Stimulated activated CD4-positive, alpha-beta T cell treated with anti-CD3 and anti-CD28 coated beads, Interleukin-2, amount 100 ng/mL, for 4 hours (primary cell): ENCODE measurements at regions not wholly inside any gene's neighbourhood (a gene's known extent, or its start where the extent isn't known, plus 50 kb on each side); places are given as distances from the start of the nearest gene placed in this dataset.

Source experiments
- DNase-seq: peaks from one replicate; pipeline ENCODE4 v3.0.0-alpha.2; 2020; ENCODE audit warnings: low read depth

DNA sequence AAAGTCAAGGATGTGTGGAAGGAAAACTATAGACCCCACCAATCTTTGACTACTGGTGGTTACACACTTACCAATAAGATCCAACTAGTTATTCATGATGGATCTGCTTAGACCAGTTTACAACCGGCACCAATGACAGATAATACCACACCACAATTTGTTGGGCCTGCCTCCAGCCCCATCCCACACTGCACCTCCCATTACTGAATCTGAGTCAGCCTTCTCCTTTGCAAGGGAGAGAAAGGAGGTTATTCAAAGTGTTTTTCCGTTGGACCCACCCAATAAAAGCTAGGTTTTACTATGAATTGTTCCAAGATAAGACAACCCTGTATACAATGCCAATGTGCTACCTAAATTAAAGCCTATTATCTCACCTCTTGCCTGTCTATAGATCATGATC, 453.5 kb downstream of the MTRR start:
- no peak for DNase-seq

DNA sequence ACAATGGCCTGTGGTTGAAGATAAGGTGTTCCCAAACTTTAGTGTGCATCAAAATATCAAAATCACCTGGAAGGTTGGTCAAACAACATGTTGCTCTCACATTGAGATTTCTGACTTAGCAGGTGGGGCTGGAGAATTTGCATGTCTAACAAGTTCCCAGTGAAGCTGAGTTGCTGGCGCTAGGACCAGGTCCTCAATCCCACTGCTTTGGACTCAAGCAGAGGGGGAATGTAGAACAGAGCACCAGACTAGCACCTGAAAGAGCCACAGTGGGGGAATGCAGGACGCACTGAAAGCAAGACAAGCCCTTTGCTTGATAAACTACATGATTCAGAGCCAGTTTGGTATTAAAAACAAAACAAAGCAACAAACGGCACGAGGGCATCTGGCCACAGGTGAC, 458.1 kb downstream of the MTRR start:
- DNase-seq, result no peak

DNA sequence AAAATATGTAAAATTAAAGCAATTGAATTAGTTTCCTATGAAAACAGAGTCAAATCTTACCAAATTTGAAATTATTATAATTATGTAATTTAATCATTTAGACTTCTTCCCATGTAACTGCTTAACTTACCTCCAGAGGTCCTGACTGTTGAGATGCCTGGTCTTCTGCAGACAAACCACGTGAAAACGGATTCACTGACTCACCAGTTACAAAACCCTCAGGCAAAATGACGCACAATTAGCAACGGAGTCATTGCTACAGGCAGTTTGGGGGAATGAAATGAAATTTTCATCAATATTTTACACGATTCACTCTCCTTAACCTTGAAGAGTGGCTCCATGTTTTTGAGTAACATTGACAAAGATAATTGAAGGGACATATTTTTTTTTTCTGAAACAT, 460.8 kb downstream of the MTRR start:
- no peak for DNase-seq

- no peak for DNase-seq
Measured at GRCh38 chr5:8332666-8333445, 463.9 kb downstream of the MTRR start.

- DNase-seq, result no peak
Measured at GRCh38 chr5:8333485-8333884, 464.5 kb downstream of the MTRR start.

GRCh38 chr5:8333977-8334376, 465.0 kb downstream of the MTRR start:
- DNase-seq, result no peak

- no peak for DNase-seq
Measured at GRCh38 chr5:8340261-8340660, 471.3 kb downstream of the MTRR start.

DNA sequence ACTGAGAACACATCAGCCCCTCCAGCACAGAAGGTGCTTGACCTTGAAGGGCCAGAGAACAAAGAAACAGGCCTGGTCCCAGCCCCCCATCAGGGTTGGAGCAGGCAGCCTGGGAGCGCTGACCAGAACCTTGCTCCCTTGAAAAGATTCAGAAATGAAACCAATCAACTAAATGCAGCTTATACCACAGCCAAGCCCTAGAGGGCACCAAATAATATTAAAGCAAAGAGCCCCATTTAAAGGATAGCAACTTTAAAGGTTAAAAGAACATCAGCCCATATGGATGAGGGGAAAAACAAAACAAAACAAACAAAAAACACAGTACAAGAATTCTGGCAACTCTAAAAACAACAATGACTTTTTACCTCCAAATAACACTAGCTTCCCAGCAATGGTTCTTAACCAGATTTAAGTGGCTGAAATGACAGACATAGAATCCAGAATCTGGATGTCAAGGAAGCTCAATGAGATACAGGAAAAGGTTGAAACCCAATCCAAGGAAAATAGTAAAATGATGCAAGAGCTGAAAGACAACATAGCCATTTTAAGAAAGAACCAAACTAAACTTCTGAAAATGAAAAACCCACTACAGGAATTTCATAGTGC, 471.9 kb downstream of the MTRR start:
- DNase-seq, result no peak

GRCh38 chr5:8341406-8341805, 472.5 kb downstream of the MTRR start:
- DNase-seq, result no peak

GRCh38 chr5:8347984-8348383, 479.0 kb downstream of the MTRR start:
- DNase-seq, result no peak

- DNase-seq, result no peak
Measured at GRCh38 chr5:8349855-8350254, 480.9 kb downstream of the MTRR start.

DNA sequence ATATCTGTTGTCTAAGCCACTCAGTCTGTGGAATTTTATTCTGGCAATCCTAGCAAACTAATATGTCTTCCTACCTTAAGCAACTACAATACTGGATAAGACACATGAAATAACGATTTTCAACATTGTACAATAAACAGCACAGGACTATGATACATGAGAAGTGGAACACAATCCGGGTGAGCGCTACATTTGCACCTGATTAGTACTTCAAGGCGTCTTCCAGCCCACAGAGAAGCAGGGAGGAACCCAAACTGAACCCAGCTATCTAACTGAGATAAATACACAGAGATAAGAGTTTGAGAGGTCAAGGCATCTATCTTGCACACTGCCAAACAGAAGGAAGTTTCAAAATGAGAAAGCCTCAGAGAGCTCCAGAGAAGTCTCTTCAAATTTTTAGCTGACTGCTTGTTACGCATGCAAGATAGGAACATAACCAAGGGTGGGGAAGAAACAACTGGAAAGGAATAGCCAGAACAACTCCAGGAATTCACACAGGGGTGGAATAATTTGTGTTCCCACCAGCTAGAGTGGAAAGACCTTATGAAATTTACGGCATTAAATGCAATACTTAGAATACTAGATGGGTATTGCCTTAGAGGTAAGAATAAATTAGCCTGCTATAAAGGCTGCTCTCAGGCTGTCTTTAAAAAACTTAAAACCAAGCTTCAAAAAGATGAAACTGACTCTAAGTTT, 481.8 kb downstream of the MTRR start:
- no peak for DNase-seq

GRCh38 chr5:8355981-8356380, 487.0 kb downstream of the MTRR start:
- DNase-seq, result no peak

DNA sequence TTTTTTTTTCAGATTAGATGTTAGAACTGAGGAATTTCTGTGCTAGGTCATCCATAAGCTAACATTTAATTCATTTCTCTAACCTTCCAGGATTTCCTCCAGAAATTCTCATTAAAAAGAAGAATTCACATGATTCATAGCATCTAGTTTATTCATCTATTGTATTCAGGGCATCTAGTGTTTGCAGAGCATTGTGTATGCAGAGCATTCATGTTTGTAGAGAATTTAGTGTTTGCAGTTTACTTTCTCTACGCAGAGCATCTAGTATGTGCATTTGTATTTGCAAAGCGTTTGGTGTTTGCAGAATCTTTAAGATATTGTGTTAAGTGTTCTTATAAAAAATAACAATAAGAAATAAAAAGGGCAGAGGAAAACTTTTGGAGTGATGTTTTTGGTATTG, 491.1 kb downstream of the MTRR start:
- no peak for DNase-seq

GRCh38 chr5:8362495-8362894, 493.5 kb downstream of the MTRR start:
- DNase-seq, result no peak

- DNase-seq, result no peak
Measured at GRCh38 chr5:8363138-8363537, 494.2 kb downstream of the MTRR start.

GRCh38 chr5:8366266-8366665, 497.3 kb downstream of the MTRR start:
- no peak for DNase-seq

GRCh38 chr5:8376478-8376877, 507.5 kb downstream of the MTRR start:
- no peak for DNase-seq

- DNase-seq, result no peak
Measured at GRCh38 chr5:8381972-8382371, 513.0 kb downstream of the MTRR start.

- DNase-seq, result no peak
Measured at GRCh38 chr5:8382456-8382855, 513.5 kb downstream of the MTRR start.

DNA sequence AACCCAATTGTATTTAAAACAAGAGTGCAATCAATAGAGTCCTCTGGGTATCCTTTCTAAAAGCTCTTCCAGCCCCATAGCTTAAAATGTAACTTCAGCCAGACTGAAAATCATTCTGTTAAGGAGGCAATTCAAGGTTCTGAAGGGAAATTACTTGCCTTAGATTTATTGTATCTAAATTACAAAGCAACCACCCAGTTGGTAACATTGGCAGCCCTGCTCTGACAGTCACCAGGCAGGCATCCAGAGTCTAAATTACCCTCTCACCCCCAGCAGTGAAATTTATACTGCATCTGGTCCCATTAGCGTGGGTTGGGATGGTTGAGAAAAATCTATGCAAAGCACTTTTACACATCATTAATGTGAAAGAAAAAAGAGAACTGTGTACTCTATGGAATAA, 514.7 kb downstream of the MTRR start:
- no peak for DNase-seq

GRCh38 chr5:8386719-8387288, 517.9 kb downstream of the MTRR start:
- DNase-seq, result no peak

DNA sequence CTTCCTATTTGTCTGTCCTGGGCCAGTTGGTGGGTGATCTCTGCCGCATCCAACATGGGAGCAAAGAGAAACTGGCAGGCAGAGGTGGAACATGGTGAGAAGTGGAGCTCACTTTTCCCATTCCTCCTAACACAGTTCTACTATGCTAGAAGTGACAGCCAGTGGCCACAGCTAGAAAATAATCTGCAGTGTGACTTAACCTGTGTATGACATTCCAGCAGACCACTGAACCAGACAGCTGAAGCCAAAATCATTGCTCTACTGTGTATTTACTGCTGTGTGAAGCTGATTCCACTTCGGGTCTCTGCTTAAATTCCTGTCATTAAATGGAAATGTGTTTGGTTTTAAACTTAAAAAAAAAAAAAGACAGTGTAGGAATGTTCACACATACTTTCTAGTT, 523.0 kb downstream of the MTRR start:
- no peak for DNase-seq
